GM12864 (cell line): ENCODE measurements at regions not wholly inside any gene's neighbourhood (a gene's known extent, or its start where the extent isn't known, plus 50 kb on each side); places are given as distances from the start of the nearest gene placed in this dataset.
A peak's percentile ranks its signal among the peaks of the same experiment; 100 is the strongest.

Source experiments
- DNase-seq: peaks from one replicate; pipeline ENCODE4 v3.0.0-alpha.2; 2011; ENCODE audit warnings: low read depth
- H3K4me3 ChIP-seq: 2 replicates; pipeline ENCODE4 v1.5.1; 2011; ENCODE audit warnings: mild to moderate bottlenecking, low read depth, low read length, control low read depth
- TF ChIP-seq, protein P1 (sequence below): IDR thresholded peaks from 2 replicates; pipeline ENCODE4 v1.5.1; 2011; ENCODE audit warnings: low read depth, mild to moderate bottlenecking, moderate library complexity, low read length, control low read depth, inconsistent platforms; ENCODE audit errors: missing control alignments

DNA sequence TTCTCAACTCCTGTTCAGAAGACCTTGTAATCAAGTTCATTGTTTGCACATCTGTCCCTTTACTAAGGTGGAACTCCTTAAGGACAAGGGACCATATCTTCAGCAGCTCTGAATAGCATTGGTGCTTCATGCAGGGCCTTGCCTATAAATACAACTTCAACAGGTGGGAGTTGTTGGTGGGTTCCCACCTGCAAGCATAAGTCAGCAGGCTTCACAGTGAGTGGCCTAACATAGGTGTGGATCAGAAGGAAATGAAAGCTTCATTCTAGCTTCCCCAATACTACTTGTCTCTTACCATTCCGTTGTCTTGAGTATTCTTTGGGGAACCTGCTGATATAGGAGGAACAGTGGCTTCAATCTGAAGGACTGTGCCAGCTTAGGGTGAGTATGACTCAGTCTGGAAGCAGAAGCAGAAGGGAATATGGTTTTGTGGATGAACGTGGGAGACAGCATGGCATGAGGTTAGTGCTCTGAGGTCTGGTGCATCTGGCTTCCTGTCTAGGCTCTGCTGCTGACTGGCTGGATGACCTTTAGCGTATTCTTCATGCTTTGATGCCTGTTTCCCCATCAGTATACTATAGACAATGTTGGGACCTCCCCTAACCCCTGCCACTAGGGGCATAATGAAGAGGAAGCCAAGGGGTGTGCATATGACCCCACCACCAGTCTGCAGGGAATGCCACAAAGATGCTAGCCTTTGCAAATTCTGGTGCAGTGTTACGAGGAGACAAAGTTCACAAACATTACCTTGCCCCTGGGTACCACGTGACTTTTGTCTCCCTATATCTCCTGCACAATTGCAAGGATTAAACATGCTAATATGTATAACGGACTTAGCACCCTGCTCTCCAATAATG is 192.3 kb downstream of the PALM2AKAP2 start:
- H3K4me3 ChIP-seq: no peak overlapping the region
- TF ChIP-seq, protein P1, sequence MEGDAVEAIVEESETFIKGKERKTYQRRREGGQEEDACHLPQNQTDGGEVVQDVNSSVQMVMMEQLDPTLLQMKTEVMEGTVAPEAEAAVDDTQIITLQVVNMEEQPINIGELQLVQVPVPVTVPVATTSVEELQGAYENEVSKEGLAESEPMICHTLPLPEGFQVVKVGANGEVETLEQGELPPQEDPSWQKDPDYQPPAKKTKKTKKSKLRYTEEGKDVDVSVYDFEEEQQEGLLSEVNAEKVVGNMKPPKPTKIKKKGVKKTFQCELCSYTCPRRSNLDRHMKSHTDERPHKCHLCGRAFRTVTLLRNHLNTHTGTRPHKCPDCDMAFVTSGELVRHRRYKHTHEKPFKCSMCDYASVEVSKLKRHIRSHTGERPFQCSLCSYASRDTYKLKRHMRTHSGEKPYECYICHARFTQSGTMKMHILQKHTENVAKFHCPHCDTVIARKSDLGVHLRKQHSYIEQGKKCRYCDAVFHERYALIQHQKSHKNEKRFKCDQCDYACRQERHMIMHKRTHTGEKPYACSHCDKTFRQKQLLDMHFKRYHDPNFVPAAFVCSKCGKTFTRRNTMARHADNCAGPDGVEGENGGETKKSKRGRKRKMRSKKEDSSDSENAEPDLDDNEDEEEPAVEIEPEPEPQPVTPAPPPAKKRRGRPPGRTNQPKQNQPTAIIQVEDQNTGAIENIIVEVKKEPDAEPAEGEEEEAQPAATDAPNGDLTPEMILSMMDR: peak; percentile 70

DNA sequence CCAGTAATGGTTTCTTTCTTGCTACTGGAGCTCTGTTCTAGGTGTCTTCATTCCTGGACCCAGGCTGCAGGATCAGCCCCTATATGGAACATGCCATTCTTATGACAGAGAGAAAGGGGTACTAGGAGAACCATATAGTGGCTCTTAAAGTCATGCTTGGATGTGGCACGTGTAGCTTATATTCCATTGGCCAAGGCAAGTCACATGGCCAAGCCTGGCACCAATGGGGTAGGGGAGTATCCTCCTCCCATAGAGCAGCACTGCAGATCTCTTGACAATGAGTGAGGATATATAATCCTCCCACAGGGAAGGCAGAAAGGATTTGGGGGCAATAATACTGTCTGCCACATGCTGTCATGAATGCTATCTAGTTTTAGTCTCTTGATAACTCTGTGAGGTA is 193.3 kb downstream of the PALM2AKAP2 start:
- DNase-seq: no peak
- no peak overlapping the region for H3K4me3 ChIP-seq
- TF ChIP-seq, protein P1: no peak

More for the DNA sequence above, 192.3 kb downstream of the PALM2AKAP2 start:
- no peak for DNase-seq

DNA sequence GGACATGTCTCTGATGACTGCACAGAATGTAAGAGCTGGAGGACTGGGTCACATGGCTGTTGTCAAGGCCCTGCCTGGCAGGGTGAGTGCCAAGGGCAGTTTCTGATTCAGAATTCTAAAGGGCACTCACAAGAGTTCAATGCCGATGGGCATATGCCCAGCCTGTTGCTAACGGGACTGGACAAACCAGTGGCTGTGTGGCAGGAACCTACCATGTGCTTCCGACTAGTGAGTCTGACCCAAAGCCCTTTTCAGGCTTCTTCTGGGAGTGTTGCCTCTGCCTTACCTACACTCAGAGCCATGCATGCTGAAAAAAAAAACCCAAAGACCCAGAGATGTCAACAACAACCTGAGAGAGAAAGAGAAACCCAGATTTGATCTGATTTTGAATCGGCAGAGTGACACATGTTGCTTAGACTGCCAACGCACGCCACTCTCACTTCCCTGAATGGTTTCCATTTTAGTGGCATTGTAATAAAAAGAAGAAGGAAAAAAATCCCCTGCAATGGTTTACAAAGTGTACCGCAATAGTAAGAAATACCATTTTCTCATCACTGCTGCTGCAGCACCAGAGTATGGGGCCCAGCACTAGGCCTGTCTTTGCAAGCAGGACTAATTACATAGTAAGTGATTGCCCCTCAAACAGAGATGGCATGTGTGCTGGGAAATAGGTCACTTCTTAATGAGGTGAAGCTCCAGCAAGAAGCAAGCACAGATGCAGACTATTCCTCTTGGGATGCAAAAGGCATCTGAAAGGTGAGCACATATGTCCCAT is 194.3 kb downstream of the PALM2AKAP2 start:
- no peak overlapping the region for H3K4me3 ChIP-seq
- TF ChIP-seq, protein P1: no peak
- peak; percentile 97 for DNase-seq

DNA sequence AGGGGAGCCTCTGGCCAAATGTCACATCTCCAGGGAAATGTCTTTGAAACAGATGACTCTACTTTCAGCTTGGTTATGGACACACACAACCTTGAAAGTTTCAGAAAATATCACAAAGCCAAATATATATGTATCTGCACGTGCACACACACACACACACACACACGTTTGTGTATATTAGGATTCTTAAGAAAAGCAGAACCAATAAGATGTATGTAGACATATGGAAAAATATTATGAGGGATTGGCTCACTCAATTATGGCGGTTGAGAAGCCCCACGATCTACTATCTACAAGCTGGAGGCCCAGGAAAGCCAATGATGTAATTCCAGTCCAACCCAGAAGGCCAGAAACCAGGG is 194.9 kb downstream of the PALM2AKAP2 start:
- no peak for DNase-seq
- TF ChIP-seq, protein P1: no peak
- no peak overlapping the region for H3K4me3 ChIP-seq

DNA sequence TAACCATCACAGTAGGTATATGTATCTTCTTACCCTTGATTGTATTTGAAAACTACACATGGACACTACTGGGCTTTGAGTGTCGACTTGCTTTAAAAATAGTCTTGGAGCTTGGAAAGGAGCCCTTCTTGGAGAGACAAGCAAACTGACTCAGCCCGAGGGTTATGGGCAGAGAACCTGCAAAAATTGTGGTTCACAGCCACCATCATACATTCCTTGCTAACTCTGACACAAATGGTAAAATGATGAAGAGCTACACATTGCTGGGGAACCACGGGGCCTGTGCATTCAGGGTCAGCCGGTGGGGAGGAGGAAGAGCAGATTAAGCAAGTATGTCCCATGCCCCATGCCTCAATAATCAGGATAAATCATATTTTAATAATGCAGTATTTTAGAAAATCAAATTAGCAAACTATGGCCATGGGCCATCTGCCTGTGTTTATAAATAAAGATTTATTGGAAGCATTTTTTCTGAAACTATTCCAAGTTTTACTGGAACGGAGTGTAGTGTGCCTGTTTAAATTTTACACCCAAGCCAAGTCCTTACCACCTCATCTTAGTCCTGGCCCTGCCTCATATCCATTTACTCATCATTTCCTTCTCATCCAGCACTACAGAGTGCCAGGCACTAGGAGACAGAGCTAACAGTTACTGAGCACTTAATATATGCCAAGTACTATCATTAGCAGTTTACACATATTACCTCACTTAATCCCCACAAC is 195.7 kb downstream of the PALM2AKAP2 start:
- no peak overlapping the region for H3K4me3 ChIP-seq
- no peak for DNase-seq
- TF ChIP-seq, protein P1: no peak

DNA sequence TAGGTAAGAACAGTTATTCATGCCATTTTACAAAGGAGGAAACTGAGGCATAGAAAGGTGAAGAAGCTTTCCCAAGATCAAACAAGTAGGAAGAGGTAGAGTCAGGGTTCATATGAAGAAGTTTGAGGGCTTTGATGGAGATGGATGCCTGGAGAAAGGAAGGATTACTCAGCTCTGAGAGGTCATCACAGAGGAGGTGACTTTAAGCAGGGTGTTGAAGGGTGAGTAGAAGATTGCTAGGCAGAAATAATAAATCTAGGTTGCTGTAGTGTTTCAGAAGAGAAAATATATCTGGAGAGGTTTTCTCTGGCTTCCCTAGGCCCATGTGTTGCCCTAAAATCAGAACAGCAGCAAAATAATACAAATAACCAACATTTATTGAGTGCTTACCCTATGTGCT is 196.3 kb downstream of the PALM2AKAP2 start:
- TF ChIP-seq, protein P1: no peak

More for the DNA sequence above, 196.3 kb downstream of the PALM2AKAP2 start:
- no peak for DNase-seq
- no peak overlapping the region for H3K4me3 ChIP-seq
